ENCODE measurements at regions not wholly inside any gene's neighbourhood (a gene's known extent, or its start where the extent isn't known, plus 50 kb on each side); places are given as distances from the start of the nearest gene placed in this dataset.
A peak's percentile ranks its signal among the peaks of the same experiment; 100 is the strongest.
"Not testable (repeated sequence)": the region's sequence is repeated elsewhere in the genome, so short reads cannot be mapped to it uniquely, and the experiment has no call there.

GRCh38 chrX:52261125-52261462 lies 76.4 kb downstream of the MAGED4 start:
- no peak for DNase-seq (ENCODE audit: extremely low read depth in 1 of 2, low read depth in 1 of 2)

- peak; percentile 77 to 78 for DNase-seq (ENCODE audit: extremely low read depth in 1 of 2, low read depth in 1 of 2)
Observed at GRCh38 chrX:52261463-52262194, 76.9 kb downstream of the MAGED4 start.

DNA sequence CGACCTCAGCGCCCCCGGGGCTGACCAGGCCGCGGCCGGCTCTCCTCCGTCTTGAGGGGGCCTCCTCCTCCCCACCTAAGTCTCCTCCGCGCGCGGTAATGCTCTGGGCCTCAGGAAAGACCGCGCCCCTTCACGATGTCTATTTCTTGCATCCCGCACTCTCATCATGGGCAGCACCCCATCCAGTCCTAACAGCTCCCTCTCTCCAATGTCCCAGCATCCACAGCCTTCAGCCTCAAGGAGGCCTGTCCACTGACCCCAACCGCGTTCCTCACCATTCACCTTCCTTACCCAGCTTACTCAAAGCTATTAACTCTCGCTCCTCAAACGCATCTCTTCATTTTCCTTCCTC lies 77.5 kb downstream of the MAGED4 start:
- no peak for DNase-seq (ENCODE audit: extremely low read depth in 1 of 2, low read depth in 1 of 2)

DNA sequence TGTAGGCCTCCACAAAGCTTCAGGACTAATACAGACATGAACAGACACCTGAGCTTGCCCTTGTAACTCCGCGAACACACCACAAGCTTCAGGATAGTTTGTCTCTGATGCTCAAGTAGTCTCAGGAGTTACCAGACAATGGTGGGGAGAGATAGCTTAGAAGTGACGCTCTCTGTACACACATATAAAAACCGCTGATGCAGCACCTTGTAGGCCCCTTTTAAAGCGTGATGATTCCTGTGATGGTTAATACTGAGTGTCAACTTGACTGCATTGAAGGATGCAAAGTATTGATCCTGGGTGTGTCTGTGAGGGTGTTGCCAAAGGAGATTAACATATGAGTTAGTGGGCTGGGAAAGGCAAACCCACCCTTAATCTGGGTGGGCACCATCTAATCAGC lies 78.7 kb downstream of the MAGED4 start:
- DNase-seq (ENCODE audit: extremely low read depth in 1 of 2, low read depth in 1 of 2) = no peak

- DNase-seq (ENCODE audit: extremely low read depth in 1 of 2, low read depth in 1 of 2) = no peak
Observed at GRCh38 chrX:52265713-52266112, 81.0 kb downstream of the MAGED4 start.

GRCh38 chrX:52268502-52268901 lies 83.8 kb downstream of the MAGED4 start:
- not testable (repeated sequence) for DNase-seq (ENCODE audit: extremely low read depth in 1 of 2, low read depth in 1 of 2)

DNA sequence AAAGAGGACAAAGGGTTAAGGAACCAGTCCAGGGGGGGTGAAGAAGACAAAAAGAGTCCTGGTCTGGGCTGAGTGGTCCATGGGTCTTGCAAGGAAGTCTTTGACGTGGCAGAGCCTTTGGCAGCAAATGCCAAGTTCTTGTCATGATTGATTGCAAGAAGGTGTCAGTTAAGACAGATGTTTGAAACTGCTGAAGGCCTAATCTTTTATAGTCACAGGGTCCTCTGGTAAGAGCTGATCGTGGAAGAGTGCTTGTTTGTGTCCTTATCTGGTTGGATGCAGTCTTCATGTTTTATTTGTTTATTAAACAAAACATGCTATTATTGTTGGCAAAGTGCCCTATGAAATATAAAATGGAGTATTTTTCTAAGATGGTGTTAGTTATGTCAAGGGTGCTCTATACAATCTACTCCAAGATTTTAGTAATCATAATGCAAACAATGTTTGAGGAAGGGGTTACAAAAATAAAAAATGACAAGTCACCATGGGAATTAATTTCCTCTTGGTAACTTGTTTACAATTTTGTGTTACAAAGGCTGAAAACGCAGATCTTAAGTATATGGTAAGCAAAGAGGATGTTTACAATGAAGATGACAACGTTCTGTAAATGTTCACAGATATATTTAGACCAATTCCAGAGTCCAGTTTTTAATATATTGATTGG lies 85.9 kb downstream of the MAGED4 start:
- no peak for DNase-seq (ENCODE audit: extremely low read depth in 1 of 2, low read depth in 1 of 2)

DNA sequence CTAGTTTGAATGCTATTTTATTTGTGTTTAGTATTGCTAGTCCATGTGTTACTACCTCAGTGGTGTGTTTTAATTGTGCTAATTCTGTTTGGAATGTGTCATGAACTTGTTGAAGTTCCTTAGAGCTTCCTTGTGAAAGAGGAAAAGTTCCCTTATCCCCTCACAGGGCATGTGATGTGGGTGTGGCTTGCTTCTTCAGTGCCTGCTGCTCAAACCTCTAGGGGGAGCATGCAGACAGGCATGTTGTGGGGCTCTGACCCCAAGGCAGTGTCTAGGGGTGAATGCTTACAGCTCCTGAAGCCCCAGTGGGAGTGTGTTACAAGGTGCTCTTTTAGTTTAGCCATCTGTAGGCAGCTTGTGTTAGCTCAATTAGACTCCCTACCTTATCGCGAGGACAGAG lies 86.5 kb downstream of the MAGED4 start:
- DNase-seq (ENCODE audit: extremely low read depth in 1 of 2, low read depth in 1 of 2) = no peak

- DNase-seq (ENCODE audit: extremely low read depth in 1 of 2, low read depth in 1 of 2) = no peak
Observed at GRCh38 chrX:52277666-52278065, 91.2 kb upstream of the XAGE2 start.

DNA sequence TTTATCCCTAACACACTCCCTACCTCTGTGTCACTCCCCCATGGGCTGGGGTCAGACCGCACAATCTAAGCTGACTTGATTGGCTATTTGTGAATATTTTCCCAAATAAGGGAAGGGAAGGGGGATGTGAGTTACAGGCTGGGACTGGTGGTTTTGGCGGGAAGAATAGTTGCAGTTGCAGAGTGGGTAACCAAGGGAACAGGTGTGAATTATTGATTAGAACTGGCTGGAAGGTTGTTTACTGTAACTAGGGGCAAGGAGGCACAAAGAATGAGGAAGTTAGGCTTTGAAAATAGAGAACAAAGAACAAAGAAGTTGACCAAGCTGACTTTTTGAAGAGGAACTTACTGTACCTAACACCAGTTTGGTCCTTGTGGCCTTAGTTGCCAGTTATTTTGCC lies 88.0 kb upstream of the XAGE2 start:
- DNase-seq (ENCODE audit: extremely low read depth in 1 of 2, low read depth in 1 of 2) = no peak

DNA sequence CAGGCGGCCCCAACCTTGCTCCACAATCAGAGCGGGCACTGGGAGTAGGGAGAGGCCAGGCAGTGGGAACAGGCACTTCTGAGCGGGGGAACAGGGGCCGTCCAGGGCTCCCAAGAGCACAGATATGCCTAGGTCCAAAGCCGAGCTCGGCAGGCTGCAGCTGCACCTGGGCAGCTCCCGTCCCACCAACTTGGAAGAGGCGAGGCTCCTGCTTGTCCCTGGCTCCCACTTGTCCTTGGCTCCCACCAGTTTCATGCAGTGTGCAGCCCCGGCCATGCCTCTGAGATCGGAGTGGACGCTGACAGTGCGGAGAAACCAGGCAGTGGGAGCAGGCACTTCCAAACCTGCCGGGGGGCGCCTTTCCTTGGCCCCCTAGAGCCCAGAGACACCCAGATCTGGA lies 84.0 kb upstream of the XAGE2 start:
- no peak for DNase-seq (ENCODE audit: extremely low read depth in 1 of 2, low read depth in 1 of 2)

- DNase-seq (ENCODE audit: extremely low read depth in 1 of 2, low read depth in 1 of 2) = not testable (repeated sequence)
Observed at GRCh38 chrX:52298968-52299367, 69.9 kb upstream of the XAGE2 start.

GRCh38 chrX:52308532-52308931 lies 60.3 kb upstream of the XAGE2 start:
- not testable (repeated sequence) for DNase-seq (ENCODE audit: extremely low read depth in 1 of 2, low read depth in 1 of 2)
